ENCODE measurements at regions not wholly inside any gene's neighbourhood (a gene's known extent, or its start where the extent isn't known, plus 50 kb on each side); places are given as distances from the start of the nearest gene placed in this dataset.

GRCh38 chr4:62144431-62144830 lies 944.3 kb downstream of the ADGRL3 start:
- TF ChIP-seq, protein P1, sequence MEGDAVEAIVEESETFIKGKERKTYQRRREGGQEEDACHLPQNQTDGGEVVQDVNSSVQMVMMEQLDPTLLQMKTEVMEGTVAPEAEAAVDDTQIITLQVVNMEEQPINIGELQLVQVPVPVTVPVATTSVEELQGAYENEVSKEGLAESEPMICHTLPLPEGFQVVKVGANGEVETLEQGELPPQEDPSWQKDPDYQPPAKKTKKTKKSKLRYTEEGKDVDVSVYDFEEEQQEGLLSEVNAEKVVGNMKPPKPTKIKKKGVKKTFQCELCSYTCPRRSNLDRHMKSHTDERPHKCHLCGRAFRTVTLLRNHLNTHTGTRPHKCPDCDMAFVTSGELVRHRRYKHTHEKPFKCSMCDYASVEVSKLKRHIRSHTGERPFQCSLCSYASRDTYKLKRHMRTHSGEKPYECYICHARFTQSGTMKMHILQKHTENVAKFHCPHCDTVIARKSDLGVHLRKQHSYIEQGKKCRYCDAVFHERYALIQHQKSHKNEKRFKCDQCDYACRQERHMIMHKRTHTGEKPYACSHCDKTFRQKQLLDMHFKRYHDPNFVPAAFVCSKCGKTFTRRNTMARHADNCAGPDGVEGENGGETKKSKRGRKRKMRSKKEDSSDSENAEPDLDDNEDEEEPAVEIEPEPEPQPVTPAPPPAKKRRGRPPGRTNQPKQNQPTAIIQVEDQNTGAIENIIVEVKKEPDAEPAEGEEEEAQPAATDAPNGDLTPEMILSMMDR (IDR thresholded peaks at IDR 0.05) = no peak
- TF ChIP-seq POLR2A (IDR thresholded peaks at IDR 0.05) = no peak

Measured in ovary (tissue), 3 donors.